ENCODE measurements at regions not wholly inside any gene's neighbourhood (a gene's known extent, or its start where the extent isn't known, plus 50 kb on each side); places are given as distances from the start of the nearest gene placed in this dataset.

GRCh38 chr4:155487210-155487609 lies 110.4 kb upstream of the MAP9 start:
- ATAC-seq: no peak
- TF ChIP-seq POLR2A (IDR thresholded peaks at IDR 0.05) (no peak), CTCF (IDR thresholded peaks at IDR 0.05) (no peak)
- intact Hi-C loops (cut with DNase I): no loop called here

GRCh38 chr4:155481150-155481549 lies 104.4 kb upstream of the MAP9 start:
- DNase-seq: no peak
- H3K9me3 ChIP-seq: no peaks in the 10 kb centered on the region
- no peaks in the 10 kb centered on the region for H3K36me3 ChIP-seq
- H3K27ac ChIP-seq: no peak overlapping the region
- 59% methylated on average over 4 of the region's 4 CpGs for WGBS (ENCODE audit: insufficient coverage, low coverage, low lambda C conversion rate, missing lambda C conversion rate)
- no peak overlapping the region for H3K4me3 ChIP-seq
- ATAC-seq: no peak
- TF ChIP-seq CTCF (IDR thresholded peaks at IDR 0.05) (no peak), POLR2A (IDR thresholded peaks at IDR 0.05) (no peak)
- intact Hi-C loops (cut with DNase I): no loop called here
- no peaks in the 10 kb centered on the region for H3K27me3 ChIP-seq
- no peaks in the 10 kb centered on the region for H3K4me1 ChIP-seq

More at GRCh38 chr4:155487210-155487609, 110.4 kb upstream of the MAP9 start:
- no peak overlapping the region for H3K27ac ChIP-seq
- H3K4me1 ChIP-seq: peaks cover 0 to 6% (median 0%) of the 10 kb centered on the region in 4 donors
- H3K27me3 ChIP-seq: no peaks in the 10 kb centered on the region
- H3K9me3 ChIP-seq: no peaks in the 10 kb centered on the region
- no peaks in the 10 kb centered on the region for H3K36me3 ChIP-seq
- DNase-seq: no peak
- H3K4me3 ChIP-seq: no peak overlapping the region

GRCh38 chr4:155479835-155480234 lies 103.1 kb upstream of the MAP9 start:
- intact Hi-C loops (cut with DNase I): no loop called here
- H3K9me3 ChIP-seq: no peaks in the 10 kb centered on the region
- H3K27me3 ChIP-seq: no peaks in the 10 kb centered on the region
- H3K4me3 ChIP-seq: no peak overlapping the region
- H3K36me3 ChIP-seq: no peaks in the 10 kb centered on the region
- H3K4me1 ChIP-seq: no peaks in the 10 kb centered on the region
- DNase-seq (no peak), ATAC-seq (no peak)
- no peak for TF ChIP-seq CTCF (IDR thresholded peaks at IDR 0.05)
- H3K27ac ChIP-seq: no peak overlapping the region
- 86% methylated on average over 1 of the region's 1 CpG for WGBS (ENCODE audit: insufficient coverage, low coverage, low lambda C conversion rate, missing lambda C conversion rate)

GRCh38 chr4:155478336-155478835 lies 101.6 kb upstream of the MAP9 start:
- no peak overlapping the region for H3K4me3 ChIP-seq
- TF ChIP-seq POLR2A (IDR thresholded peaks at IDR 0.05) (no peak), CTCF (IDR thresholded peaks at IDR 0.05) (no peak)
- intact Hi-C loops (cut with DNase I): no loop called here
- DNase-seq (no peak), ATAC-seq (peak in 2 of 4 donors; percentile 38 to 44)
- H3K27me3 ChIP-seq: no peaks in the 10 kb centered on the region
- no peaks in the 10 kb centered on the region for H3K4me1 ChIP-seq
- 54% methylated on average over 3 of the region's 3 CpGs for WGBS (ENCODE audit: insufficient coverage, low coverage, low lambda C conversion rate, missing lambda C conversion rate)
- H3K9me3 ChIP-seq: no peaks in the 10 kb centered on the region
- H3K27ac ChIP-seq: no peak overlapping the region
- H3K36me3 ChIP-seq: no peaks in the 10 kb centered on the region

- WGBS (ENCODE audit: insufficient coverage, low coverage, low lambda C conversion rate, missing lambda C conversion rate): 62% methylated on average over 5 of the region's 5 CpGs
- no peaks in the 10 kb centered on the region for H3K36me3 ChIP-seq
- intact Hi-C loops (cut with DNase I): no loop called here
- H3K9me3 ChIP-seq: no peaks in the 10 kb centered on the region
- no peaks in the 10 kb centered on the region for H3K27me3 ChIP-seq
- ATAC-seq (no peak), DNase-seq (no peak)
- H3K27ac ChIP-seq: no peak overlapping the region
- no peaks in the 10 kb centered on the region for H3K4me1 ChIP-seq
- H3K4me3 ChIP-seq: no peak overlapping the region
- TF ChIP-seq POLR2A (IDR thresholded peaks at IDR 0.05) (no peak), CTCF (IDR thresholded peaks at IDR 0.05) (no peak)
These were observed 98.0 kb upstream of the MAP9 start for GRCh38 chr4:155474758-155475157.
